HG02970 (cell line): ENCODE measurements at regions not wholly inside any gene's neighbourhood (a gene's known extent, or its start where the extent isn't known, plus 50 kb on each side); places are given as distances from the start of the nearest gene placed in this dataset.

Experiments
- ATAC-seq: cut with Tn5 transposase; IDR thresholded peaks from one replicate; pipeline ENCODE4 v1.9.1; 2021; ENCODE audit warnings: mild to moderate bottlenecking, moderate library complexity, moderate number of reproducible peaks; ENCODE audit not compliant: unreplicated experiment, low FRiP score

GRCh38 chr9:89889865-89890264 is 285.1 kb downstream of the GADD45G start:
- ATAC-seq: no peak

GRCh38 chr9:89890326-89890980 is 285.6 kb downstream of the GADD45G start:
- ATAC-seq: no peak

- ATAC-seq: no peak
Measured at GRCh38 chr9:89891221-89891590, 286.4 kb downstream of the GADD45G start.

- no peak for ATAC-seq
Measured at GRCh38 chr9:89891591-89892304, 286.9 kb downstream of the GADD45G start.

- ATAC-seq: no peak
Measured at GRCh38 chr9:89892920-89893319, 288.1 kb downstream of the GADD45G start.

- no peak for ATAC-seq
Measured at GRCh38 chr9:89893886-89894285, 289.1 kb downstream of the GADD45G start.

- no peak for ATAC-seq
Measured at GRCh38 chr9:89896806-89897340, 292.1 kb downstream of the GADD45G start.

GRCh38 chr9:89899573-89899972 is 294.8 kb downstream of the GADD45G start:
- no peak for ATAC-seq

- no peak for ATAC-seq
Measured at GRCh38 chr9:89901920-89902319, 297.1 kb downstream of the GADD45G start.

- no peak for ATAC-seq
Measured at GRCh38 chr9:89902450-89903140, 297.8 kb downstream of the GADD45G start.

- no peak for ATAC-seq
Measured at GRCh38 chr9:89903141-89903475, 298.3 kb downstream of the GADD45G start.

- no peak for ATAC-seq
Measured at GRCh38 chr9:89905606-89906338, 301.0 kb downstream of the GADD45G start.

GRCh38 chr9:89911721-89912604 is 307.2 kb downstream of the GADD45G start:
- no peak for ATAC-seq

- ATAC-seq: no peak
Measured at GRCh38 chr9:89912605-89912953, 307.8 kb downstream of the GADD45G start.

- no peak for ATAC-seq
Measured at GRCh38 chr9:89915187-89915586, 310.4 kb downstream of the GADD45G start.

GRCh38 chr9:89916001-89916597 is 311.3 kb downstream of the GADD45G start:
- no peak for ATAC-seq

GRCh38 chr9:89917861-89918260 is 313.0 kb downstream of the GADD45G start:
- ATAC-seq: no peak

- no peak for ATAC-seq
Measured at GRCh38 chr9:89919171-89919681, 314.4 kb downstream of the GADD45G start.

- ATAC-seq: no peak
Measured at GRCh38 chr9:89920131-89920530, 315.3 kb downstream of the GADD45G start.
